ENCODE measurements at regions not wholly inside any gene's neighbourhood (a gene's known extent, or its start where the extent isn't known, plus 50 kb on each side); places are given as distances from the start of the nearest gene placed in this dataset.
"Not testable (repeated sequence)": the region's sequence is repeated elsewhere in the genome, so short reads cannot be mapped to it uniquely, and the experiment has no call there.

- intact Hi-C loops (cut with DNase I) = no loop called here
- no peak for DNase-seq (ENCODE audit: missing footprints)
- ATAC-seq = no peak
Measured at GRCh38 chr12:46965137-46965536, 114.3 kb upstream of the PCED1B start.

- DNase-seq (ENCODE audit: missing footprints) (peak; percentile 71), ATAC-seq (peak; percentile 83)
- intact Hi-C loops (cut with DNase I) = no loop called here
Measured at GRCh38 chr12:46965880-46966279, 113.5 kb upstream of the PCED1B start.

GRCh38 chr12:46970636-46971035 lies 108.8 kb upstream of the PCED1B start:
- DNase-seq (ENCODE audit: missing footprints) (no peak), ATAC-seq (no peak)
- intact Hi-C loops (cut with DNase I) = no loop called here

GRCh38 chr12:46973937-46974336 lies 105.5 kb upstream of the PCED1B start:
- intact Hi-C loops (cut with DNase I); ATAC-seq; DNase-seq (ENCODE audit: missing footprints): not testable (repeated sequence)

- intact Hi-C loops (cut with DNase I) = no loop called here
- DNase-seq (ENCODE audit: missing footprints) (no peak), ATAC-seq (no peak)
Measured at GRCh38 chr12:46977871-46978375, 101.5 kb upstream of the PCED1B start.

- DNase-seq (ENCODE audit: missing footprints) (no peak), ATAC-seq (no peak)
- intact Hi-C loops (cut with DNase I) = loop anchor here (5.0 kb wide), 1 partner anchor 304 kb away; no protein-coding TSS in a partner anchor
Measured at GRCh38 chr12:46981622-46982021, 97.8 kb upstream of the PCED1B start.

GRCh38 chr12:46982629-46983392 lies 96.6 kb upstream of the PCED1B start:
- ATAC-seq (no peak), DNase-seq (ENCODE audit: missing footprints) (no peak)
- intact Hi-C loops (cut with DNase I) = loop anchor here (5.0 kb wide), 1 partner anchor 306 kb away; no protein-coding TSS in a partner anchor

GRCh38 chr12:46983393-46983793 lies 96.0 kb upstream of the PCED1B start:
- ATAC-seq (no peak), DNase-seq (ENCODE audit: missing footprints) (no peak)
- intact Hi-C loops (cut with DNase I) = loop anchor here (5.0 kb wide), 1 partner anchor 306 kb away; no protein-coding TSS in a partner anchor

GRCh38 chr12:46983959-46984841 lies 95.2 kb upstream of the PCED1B start:
- intact Hi-C loops (cut with DNase I) = loop anchor here (1.0 to 5.0 kb wide), 2 partner anchors 40 to 307 kb away; no protein-coding TSS in a partner anchor
- ATAC-seq (peak; percentile 72), DNase-seq (ENCODE audit: missing footprints) (no peak)

GRCh38 chr12:46985816-46986215 lies 93.6 kb upstream of the PCED1B start:
- DNase-seq (ENCODE audit: missing footprints) (no peak), ATAC-seq (no peak)
- intact Hi-C loops (cut with DNase I) = no loop called here

GRCh38 chr12:46988122-46988521 lies 91.3 kb upstream of the PCED1B start:
- ATAC-seq; DNase-seq (ENCODE audit: missing footprints); intact Hi-C loops (cut with DNase I): not testable (repeated sequence)

GRCh38 chr12:46990211-46990610 lies 89.2 kb upstream of the PCED1B start:
- ATAC-seq (no peak), DNase-seq (ENCODE audit: missing footprints) (no peak)
- intact Hi-C loops (cut with DNase I) = no loop called here

GRCh38 chr12:46992051-46992450 lies 87.4 kb upstream of the PCED1B start:
- ATAC-seq; DNase-seq (ENCODE audit: missing footprints); intact Hi-C loops (cut with DNase I): not testable (repeated sequence)

- DNase-seq (ENCODE audit: missing footprints) = no peak
- intact Hi-C loops (cut with DNase I) = no loop called here
- ATAC-seq = no peak
Measured at GRCh38 chr12:46998811-46999368, 80.5 kb upstream of the PCED1B start.

GRCh38 chr12:47004634-47005033 lies 74.8 kb upstream of the PCED1B start:
- intact Hi-C loops (cut with DNase I) = no loop called here

GRCh38 chr12:47007048-47007447 lies 72.4 kb upstream of the PCED1B start:
- DNase-seq (ENCODE audit: missing footprints) (no peak), ATAC-seq (no peak)
- intact Hi-C loops (cut with DNase I) = no loop called here

More at GRCh38 chr12:47004634-47005033, 74.8 kb upstream of the PCED1B start:
- DNase-seq (ENCODE audit: missing footprints) (no peak), ATAC-seq (no peak)

GRCh38 chr12:47012552-47012951 lies 66.9 kb upstream of the PCED1B start:
- intact Hi-C loops (cut with DNase I) = no loop called here

GRCh38 chr12:47014474-47014873 lies 64.9 kb upstream of the PCED1B start:
- ATAC-seq (no peak), DNase-seq (ENCODE audit: missing footprints) (no peak)
- intact Hi-C loops (cut with DNase I) = no loop called here

More at GRCh38 chr12:47012552-47012951, 66.9 kb upstream of the PCED1B start:
- ATAC-seq = no peak
- DNase-seq (ENCODE audit: missing footprints) = no peak

GRCh38 chr12:47015381-47015780 lies 64.0 kb upstream of the PCED1B start:
- ATAC-seq = no peak
- intact Hi-C loops (cut with DNase I) = no loop called here
- no peak for DNase-seq (ENCODE audit: missing footprints)
